ENCODE measurements at regions not wholly inside any gene's neighbourhood (a gene's known extent, or its start where the extent isn't known, plus 50 kb on each side); places are given as distances from the start of the nearest gene placed in this dataset.
"Not testable (repeated sequence)": the region's sequence is repeated elsewhere in the genome, so short reads cannot be mapped to it uniquely, and the experiment has no call there.

DNA sequence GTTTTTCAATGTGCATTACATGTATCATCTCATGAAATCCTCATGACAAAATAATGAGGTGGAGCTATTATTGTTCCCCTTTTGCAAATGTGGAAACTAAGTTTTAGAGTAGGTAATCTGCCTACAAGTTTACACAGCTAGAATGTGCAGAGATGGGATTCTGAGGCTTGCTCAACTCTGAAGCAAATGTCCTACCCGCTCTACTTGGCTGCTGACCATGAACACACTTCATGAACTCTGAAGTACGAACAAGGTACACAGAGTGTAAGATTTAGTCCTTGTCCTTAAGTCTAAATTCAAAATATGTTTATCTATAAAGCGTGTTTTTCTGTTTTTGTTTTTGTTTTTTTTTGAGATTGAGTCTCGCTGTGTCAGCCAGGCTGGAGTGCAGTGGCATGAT is 63.6 kb upstream of the NOTCH2NLA start:
- not testable (repeated sequence) for TF ChIP-seq CTCF, POLR2A, POLR2AphosphoS5 (IDR thresholded peaks at IDR 0.05)

Data from breast epithelium (tissue), 3 donors.